GM18870 (cell line): ENCODE measurements at regions not wholly inside any gene's neighbourhood (a gene's known extent, or its start where the extent isn't known, plus 50 kb on each side); places are given as distances from the start of the nearest gene placed in this dataset.
"Not testable (repeated sequence)": the region's sequence is repeated elsewhere in the genome, so short reads cannot be mapped to it uniquely, and the experiment has no call there.

Source experiments
- ATAC-seq: cut with Tn5 transposase; IDR thresholded peaks from one replicate; pipeline ENCODE4 v1.9.1; 2021; ENCODE audit warnings: moderate library complexity; ENCODE audit not compliant: unreplicated experiment

- ATAC-seq: not testable (repeated sequence)
Measured at GRCh38 chr6:57708061-57708460, 390.6 kb downstream of the PRIM2 start.

GRCh38 chr6:57722546-57722945 lies 405.1 kb downstream of the PRIM2 start:
- peak; percentile 53 for ATAC-seq

- not testable (repeated sequence) for ATAC-seq
Measured at GRCh38 chr6:57723815-57724401, 406.5 kb downstream of the PRIM2 start.

GRCh38 chr6:57729407-57729806 lies 412.0 kb downstream of the PRIM2 start:
- ATAC-seq: not testable (repeated sequence)

- not testable (repeated sequence) for ATAC-seq
Measured at GRCh38 chr6:57730726-57731125, 413.3 kb downstream of the PRIM2 start.

GRCh38 chr6:57747716-57748115 lies 430.3 kb downstream of the PRIM2 start:
- ATAC-seq: not testable (repeated sequence)

- not testable (repeated sequence) for ATAC-seq
Measured at GRCh38 chr6:57759850-57760249, 442.4 kb downstream of the PRIM2 start.

GRCh38 chr6:57792720-57793397 lies 475.4 kb downstream of the PRIM2 start:
- ATAC-seq: not testable (repeated sequence)

- ATAC-seq: not testable (repeated sequence)
Measured at GRCh38 chr6:57793398-57793762, 475.9 kb downstream of the PRIM2 start.

- not testable (repeated sequence) for ATAC-seq
Measured at GRCh38 chr6:57799703-57800479, 482.5 kb downstream of the PRIM2 start.

GRCh38 chr6:57808581-57808980 lies 491.2 kb downstream of the PRIM2 start:
- ATAC-seq: not testable (repeated sequence)

GRCh38 chr6:57809454-57809853 lies 492.0 kb downstream of the PRIM2 start:
- ATAC-seq: not testable (repeated sequence)

- not testable (repeated sequence) for ATAC-seq
Measured at GRCh38 chr6:57813271-57814075, 496.0 kb downstream of the PRIM2 start.

GRCh38 chr6:57815826-57816225 lies 498.4 kb downstream of the PRIM2 start:
- ATAC-seq: not testable (repeated sequence)

- not testable (repeated sequence) for ATAC-seq
Measured at GRCh38 chr6:57821325-57821724, 503.9 kb downstream of the PRIM2 start.

GRCh38 chr6:57822448-57822847 lies 505.0 kb downstream of the PRIM2 start:
- ATAC-seq: not testable (repeated sequence)

- ATAC-seq: no peak
Measured at GRCh38 chr6:57822896-57823358, 505.5 kb downstream of the PRIM2 start.

- not testable (repeated sequence) for ATAC-seq
Measured at GRCh38 chr6:57837622-57838209, 520.3 kb downstream of the PRIM2 start.

- not testable (repeated sequence) for ATAC-seq
Measured at GRCh38 chr6:57841551-57841950, 524.1 kb downstream of the PRIM2 start.

- not testable (repeated sequence) for ATAC-seq
Measured at GRCh38 chr6:57853745-57854407, 536.4 kb downstream of the PRIM2 start.
